ENCODE measurements at regions not wholly inside any gene's neighbourhood (a gene's known extent, or its start where the extent isn't known, plus 50 kb on each side); places are given as distances from the start of the nearest gene placed in this dataset.

GRCh38 chr3:148246291-148246923 is 451.3 kb upstream of the AGTR1 start:
- intact Hi-C loops (cut with micrococcal nuclease; ENCODE audit: unreplicated experiment), result no loop called here
- SMC1A ChIA-PET (ENCODE audit: uncharacterized antibody, unreplicated experiment), result interaction anchor here (0.6 to 1.3 kb wide), 3 partner anchors 13 to 74 kb away, joined by 3 to 4 read pairs (median 3); no protein-coding TSS in a partner anchor
- in situ Hi-C loops (cut with MboI), result no loop called here
- FAIRE-seq, result no peak
- POLR2A ChIA-PET, result interaction anchor here (0.6 to 0.7 kb wide), 2 partner anchors 31 to 1569 kb away, joined by 3 to 4 read pairs; no protein-coding TSS in a partner anchor
- Histone ChIP-seq H3K27me3 (replicated peaks in 1 of 2; ENCODE audit: control insufficient read depth in 2 of 2, insufficient read depth in 2 of 2, low read length in 1 of 2) (no peaks in the 10 kb centered on the region), H3K79me2 (ENCODE audit: control insufficient read depth, insufficient read depth, low read length) (no peaks in the 10 kb centered on the region), H3K4me2 (ENCODE audit: control insufficient read depth, insufficient read depth) (no peak overlapping the region), H4K20me1 (ENCODE audit: control insufficient read depth, insufficient read depth) (no peaks in the 10 kb centered on the region), H3K4me3 (no peak overlapping the region), H3K9me3 (replicated peaks; ENCODE audit: control insufficient read depth, insufficient read depth, low read length) (no peaks in the 10 kb centered on the region), H3K9ac (ENCODE audit: control insufficient read depth, insufficient read depth, low read length) (no peak overlapping the region), H3K27ac (ENCODE audit: control insufficient read depth, insufficient read depth) (no peak overlapping the region), H3K4me1 (ENCODE audit: control insufficient read depth, insufficient read depth, low read length) (no peaks in the 10 kb centered on the region), H2AFZ (ENCODE audit: control insufficient read depth, low read depth, low read length) (no peak overlapping the region), H3K36me3 (ENCODE audit: control insufficient read depth in 2 of 2, insufficient read depth in 2 of 2, low read length in 1 of 2) (no peaks in the 10 kb centered on the region)
- ATAC-seq, result no peak
- 22% methylated on average over 3 of the region's 3 CpGs for WGBS (ENCODE audit: insufficient coverage, insufficient replicate concordance, low lambda C conversion rate, missing lambda C conversion rate)
- no peak for TF ChIP-seq ZBTB33 (IDR thresholded peaks at IDR 0.05)
- TF ChIP-seq STAT1 (conservative IDR thresholded peaks at IDR 0.05), result no peak
- no peak for TF ChIP-seq RAD51 (IDR thresholded peaks at IDR 0.05)
- TF ChIP-seq PKNOX1 (IDR thresholded peaks at IDR 0.05), result no peak
- no peak for TF ChIP-seq POLR2AphosphoS2 (IDR thresholded peaks at IDR 0.05; ENCODE audit: low read depth, low read length)
- TF ChIP-seq SMAD1 (IDR thresholded peaks at IDR 0.05; ENCODE audit: low read depth, partially characterized antibody), result no peak
- no peak for TF ChIP-seq CREM (IDR thresholded peaks at IDR 0.05; ENCODE audit: low read depth)
- DNase-seq (ENCODE audit: low read depth, low spot score), result no peak
- RAD21 ChIA-PET (ENCODE audit: unreplicated experiment), result no interaction called here
- CTCF ChIA-PET, result interaction anchor here (0.6 to 1.6 kb wide), 2 partner anchors 168 to 227 kb away, joined by 3 to 4 read pairs; no protein-coding TSS in a partner anchor
- no TSS peak for BruUV-seq (replicated peaks)
